ENCODE measurements at regions not wholly inside any gene's neighbourhood (a gene's known extent, or its start where the extent isn't known, plus 50 kb on each side); places are given as distances from the start of the nearest gene placed in this dataset.

- no peak for DNase-seq (ENCODE audit: low read depth)
- peak; percentile 19 for TF ChIP-seq CTCF (IDR thresholded peaks at IDR 0.05; ENCODE audit: control insufficient read depth, insufficient read depth, low read depth, low read length, missing control alignments)
- no peak overlapping the region for H3K4me3 ChIP-seq (ENCODE audit: control insufficient read depth, low read depth, low read length)
These were observed 350.5 kb downstream of the MAN2A1 start for GRCh38 chr5:110040178-110040577.

- no peak for DNase-seq (ENCODE audit: low read depth)
- no peak overlapping the region for H3K4me3 ChIP-seq (ENCODE audit: control insufficient read depth, low read depth, low read length)
- no peak for TF ChIP-seq CTCF (IDR thresholded peaks at IDR 0.05; ENCODE audit: control insufficient read depth, insufficient read depth, low read depth, low read length, missing control alignments)
These were observed 353.3 kb downstream of the MAN2A1 start for GRCh38 chr5:110043025-110043424.

DNA sequence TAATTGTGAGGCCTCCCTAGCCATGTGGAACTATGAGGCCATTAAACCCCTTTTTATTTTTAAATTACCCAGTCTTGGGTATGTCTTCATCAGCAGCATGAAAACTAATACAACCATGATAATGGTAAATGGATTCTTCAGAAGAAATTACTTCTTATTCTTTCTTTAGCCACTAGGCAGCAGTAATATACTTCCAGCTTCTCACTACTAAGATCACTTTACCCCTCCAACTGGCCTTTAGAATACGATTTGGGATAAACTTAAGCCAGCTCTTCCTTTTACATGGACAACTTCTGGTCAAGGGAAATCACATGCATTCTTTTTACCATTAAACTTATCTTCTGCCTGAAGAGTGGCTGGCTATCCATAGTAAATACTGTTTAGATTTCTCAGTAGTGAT, 355.4 kb downstream of the MAN2A1 start:
- H3K4me3 ChIP-seq (ENCODE audit: control insufficient read depth, low read depth, low read length) = no peak overlapping the region
- no peak for DNase-seq (ENCODE audit: low read depth)
- peak; percentile 22 for TF ChIP-seq CTCF (IDR thresholded peaks at IDR 0.05; ENCODE audit: control insufficient read depth, insufficient read depth, low read depth, low read length, missing control alignments)

GRCh38 chr5:110048491-110048890, 358.8 kb downstream of the MAN2A1 start:
- H3K4me3 ChIP-seq (ENCODE audit: control insufficient read depth, low read depth, low read length) = no peak overlapping the region
- DNase-seq (ENCODE audit: low read depth) = no peak
- no peak for TF ChIP-seq CTCF (IDR thresholded peaks at IDR 0.05; ENCODE audit: control insufficient read depth, insufficient read depth, low read depth, low read length, missing control alignments)

- no peak overlapping the region for H3K4me3 ChIP-seq (ENCODE audit: control insufficient read depth, low read depth, low read length)
- no peak for DNase-seq (ENCODE audit: low read depth)
- no peak for TF ChIP-seq CTCF (IDR thresholded peaks at IDR 0.05; ENCODE audit: control insufficient read depth, insufficient read depth, low read depth, low read length, missing control alignments)
These were observed 360.1 kb downstream of the MAN2A1 start for GRCh38 chr5:110049816-110050215.

GRCh38 chr5:110050640-110051345, 361.1 kb downstream of the MAN2A1 start:
- no peak for DNase-seq (ENCODE audit: low read depth)
- no peak for TF ChIP-seq CTCF (IDR thresholded peaks at IDR 0.05; ENCODE audit: control insufficient read depth, insufficient read depth, low read depth, low read length, missing control alignments)
- no peak overlapping the region for H3K4me3 ChIP-seq (ENCODE audit: control insufficient read depth, low read depth, low read length)
